HepG2 (cell line): ENCODE measurements at regions not wholly inside any gene's neighbourhood (a gene's known extent, or its start where the extent isn't known, plus 50 kb on each side); places are given as distances from the start of the nearest gene placed in this dataset.

Source experiments
- ATAC-seq: fragments of 200-7000 bp; cut with Tn5 transposase; 3 replicates; pipeline ENCODE4 v1.9.1; 2020; ENCODE audit warnings: mild to moderate bottlenecking, moderate library complexity
- BruUV-seq: library from RNA; stranded (reverse); fragments of 400-500 nt; replicated peaks from 2 replicates; lab custom pipeline; 2021; lab: Mats Ljungman, UMichigan
- CTCF ChIA-PET: fragments of 300-600 bp; formaldehyde crosslinking; extraction: SDS; loops from one replicate; lab custom pipeline; 2021; ENCODE audit warnings: low total read pairs, inconsistent platforms, low intra/inter-chr PET ratio; lab: Yijun Ruan, JAX
- POLR2A ChIA-PET: fragments of 350-600 bp; sonication (Branson Sonifier 250); formaldehyde crosslinking; loops from one replicate; lab custom pipeline; 2020; ENCODE audit warnings: antibody characterized with exemption, inconsistent platforms; lab: Yijun Ruan, JAX
- DNase-seq: peaks from one replicate; pipeline ENCODE4 v3.0.0-alpha.2; 2015; ENCODE audit warnings: low spot score
- FAIRE-seq: peaks from 3 replicates; lab custom pipeline; 2011; peaks lifted over from hg19 to GRCh38; lab: Jason Lieb, UNC
- H2AFZ ChIP-seq: one replicate; pipeline ENCODE4 v1.6.1; 2011; ENCODE audit warnings: low read length, inconsistent platforms
- H3K27ac ChIP-seq: fragments of 300-600 bp; 3 replicates; pipeline ENCODE4 v1.8.0; 2011; ENCODE audit warnings: mixed run types, mild to moderate bottlenecking, mixed read lengths, low read length, inconsistent platforms; ENCODE audit not compliant: insufficient read depth; ENCODE audit errors: extremely low read length
- H3K27me3 ChIP-seq, 2 experiments: fragments of 200-600 bp in 1 of 2; 2 replicates in 1 of 2; 3 replicates in 1 of 2; pipeline versions ENCODE4 v1.6.0 to v1.8.0; 2011; ENCODE audit warnings: low read length in 2 of 2, mild to moderate bottlenecking in 2 of 2, moderate library complexity in 2 of 2, inconsistent platforms in 1 of 2; ENCODE audit not compliant: insufficient read depth in 2 of 2, control insufficient read depth in 1 of 2
- H3K36me3 ChIP-seq, 2 experiments: fragments of 200-600 bp in 1 of 2; replicated peaks in 1 of 2; 2 replicates in 1 of 2; 3 replicates in 1 of 2; pipeline versions ENCODE4 v1.5.1 to v1.8.0; 2011; ENCODE audit warnings: low read length in 2 of 2, inconsistent platforms in 1 of 2; ENCODE audit not compliant: insufficient read depth in 2 of 2, control insufficient read depth in 1 of 2
- H3K4me1 ChIP-seq: 2 replicates; pipeline ENCODE4 v1.5.1; 2012; ENCODE audit warnings: low read length, inconsistent platforms; ENCODE audit not compliant: insufficient read depth
- H3K4me2 ChIP-seq: 2 replicates; pipeline ENCODE4 v1.6.0; 2011; ENCODE audit warnings: low read depth, low read length, inconsistent platforms
- H3K4me3 ChIP-seq, 3 experiments: fragments of 200-600 bp in 1 of 3; sonication (generic), shearing (Covaris generic) in 1 of 3; replicated peaks in 1 of 3; 2 replicates each; pipeline ENCODE4 v1.5.1; 2011 to 2016; ENCODE audit warnings: low read length in 3 of 3, inconsistent platforms in 2 of 3, low read depth in 2 of 3, mild to moderate bottlenecking in 2 of 3, control low read depth in 1 of 3, mixed read lengths in 1 of 3; ENCODE audit not compliant: insufficient read depth in 1 of 3
- H3K79me2 ChIP-seq: one replicate; pipeline ENCODE4 v1.6.1; 2011; ENCODE audit warnings: low read length, inconsistent platforms; ENCODE audit not compliant: insufficient read depth
- H3K9ac ChIP-seq: 2 replicates; pipeline ENCODE4 v1.6.0; 2011; ENCODE audit warnings: mild to moderate bottlenecking, low read depth, low read length, inconsistent platforms; ENCODE audit not compliant: insufficient read depth
- H3K9me3 ChIP-seq: 2 replicates; pipeline ENCODE4 v1.5.1; 2012; ENCODE audit warnings: mild to moderate bottlenecking, low read length
- H4K20me1 ChIP-seq: 2 replicates; pipeline ENCODE4 v1.6.0; 2011; ENCODE audit warnings: inconsistent platforms, mild to moderate bottlenecking, low read length, moderate library complexity; ENCODE audit not compliant: insufficient read depth
- AGO2 ChIP-seq: fragments of 200-400 bp; formaldehyde crosslinking; optimal IDR thresholded peaks from 2 replicates; pipeline ENCODE3; 2017; ENCODE audit warnings: mild to moderate bottlenecking, low read depth, low read length, moderate library complexity
- ASH2L ChIP-seq: fragments of 300-600, 200-600 bp; sonication (generic); IDR thresholded peaks from 2 replicates; pipeline ENCODE4 v1.7.0; 2017; ENCODE audit warnings: low read depth, mild to moderate bottlenecking, moderate library complexity, mixed read lengths, low read length; ENCODE audit not compliant: insufficient read length
- CEBPB ChIP-seq: IDR thresholded peaks from 2 replicates; pipeline ENCODE4 v1.6.1; 2011; ENCODE audit warnings: low read depth, low read length, improper control_type of control experiment, borderline replicate concordance
- ESRRA ChIP-seq: sonication (generic); formaldehyde crosslinking; IDR thresholded peaks from 2 replicates; pipeline ENCODE4 v1.5.1; 2020; ENCODE audit warnings: mild to moderate bottlenecking, low read depth, missing genetic modification reagents
- HDAC6 ChIP-seq: fragments of 200-600 bp; sonication (generic); IDR thresholded peaks from 2 replicates; pipeline ENCODE4 v1.7.0; 2017; ENCODE audit warnings: mild to moderate bottlenecking, antibody characterized with exemption, low read length, low read depth
- ISX ChIP-seq: sonication (generic); formaldehyde crosslinking; conservative IDR thresholded peaks from 2 replicates; pipeline ENCODE4 v1.5.0; 2020; ENCODE audit warnings: missing genetic modification reagents
- MYNN ChIP-seq: sonication (generic); formaldehyde crosslinking; IDR thresholded peaks from 2 replicates; pipeline ENCODE4 v1.4.0; 2020; ENCODE audit warnings: mild to moderate bottlenecking, low read depth, missing genetic modification reagents
- RARA ChIP-seq: IDR thresholded peaks from 2 replicates; pipeline ENCODE4 v1.6.1; 2016; ENCODE audit warnings: missing genetic modification reagents, missing compliant biosample characterization
- ZBTB20 ChIP-seq: sonication (generic); formaldehyde crosslinking; IDR thresholded peaks from 2 replicates; pipeline ENCODE4 v1.8.1; 2023; ENCODE audit warnings: missing genetic modification reagents, low read depth, mild to moderate bottlenecking, borderline replicate concordance
- ZNF281 ChIP-seq: sonication (generic); formaldehyde crosslinking; IDR thresholded peaks from 2 replicates; pipeline ENCODE4 v1.4.0; 2020; ENCODE audit warnings: missing genetic modification reagents, borderline replicate concordance
- ZNF746 ChIP-seq: sonication (generic); formaldehyde crosslinking; IDR thresholded peaks from 2 replicates; pipeline ENCODE4 v1.8.0; 2022; ENCODE audit warnings: mild to moderate bottlenecking, missing genetic modification reagents
- WGBS: methylation state at CpG from one replicate; pipeline ENCODE4 v1.1.6; 2017; ENCODE audit warnings: low lambda C conversion rate; 5-methylcytosine and 5-hydroxymethylcytosine counted together
- in situ Hi-C: cut with HindIII; loops from 2 replicates; pipeline ENCODE4 v1.10.0; 2017; ENCODE audit warnings: low pct_unique_long_range_greater_than_20kb; ENCODE audit not compliant: extremely low pct_ligation_motif_present
- intact Hi-C: fragments of 100-400 bp; cut with micrococcal nuclease; formaldehyde crosslinking; loops from one replicate; pipeline ENCODE4 v1.10.0; 2022; ENCODE audit not compliant: unreplicated experiment
- TF ChIP-seq, protein P1 (sequence below): sonication (generic); formaldehyde crosslinking; conservative IDR thresholded peaks from 2 replicates; pipeline ENCODE4 v1.8.1; 2023; ENCODE audit warnings: missing genetic modification reagents
- TF ChIP-seq, protein P2 (sequence below): sonication (generic); formaldehyde crosslinking; IDR thresholded peaks from 2 replicates; pipeline ENCODE4 v1.5.0; 2020; ENCODE audit warnings: mild to moderate bottlenecking, missing genetic modification reagents, borderline replicate concordance
- TF ChIP-seq, protein P3 (sequence below): sonication (generic); formaldehyde crosslinking; IDR thresholded peaks from 2 replicates; pipeline ENCODE4 v1.4.0; 2020; ENCODE audit warnings: missing genetic modification reagents

GRCh38 chr18:55732227-55733106, 144.5 kb upstream of the TCF4 start:
- Histone ChIP-seq H3K4me2 (no peak overlapping the region), H2AFZ (no peak overlapping the region)
- 0% methylated on average over 2 of the region's 2 CpGs for WGBS
- TF ChIP-seq ASH2L (no peak), ZNF746 (CRISPR knock-in tag) (no peak), CEBPB (no peak), ISX (CRISPR knock-in tag) (no peak), ESRRA (CRISPR knock-in tag) (no peak), MYNN (no peak), ZBTB20 (CRISPR knock-in tag) (no peak), AGO2 (no peak), HDAC6 (no peak), RARA (CRISPR knock-in tag) (no peak), ZNF281 (no peak)
- TF ChIP-seq, protein P1, sequence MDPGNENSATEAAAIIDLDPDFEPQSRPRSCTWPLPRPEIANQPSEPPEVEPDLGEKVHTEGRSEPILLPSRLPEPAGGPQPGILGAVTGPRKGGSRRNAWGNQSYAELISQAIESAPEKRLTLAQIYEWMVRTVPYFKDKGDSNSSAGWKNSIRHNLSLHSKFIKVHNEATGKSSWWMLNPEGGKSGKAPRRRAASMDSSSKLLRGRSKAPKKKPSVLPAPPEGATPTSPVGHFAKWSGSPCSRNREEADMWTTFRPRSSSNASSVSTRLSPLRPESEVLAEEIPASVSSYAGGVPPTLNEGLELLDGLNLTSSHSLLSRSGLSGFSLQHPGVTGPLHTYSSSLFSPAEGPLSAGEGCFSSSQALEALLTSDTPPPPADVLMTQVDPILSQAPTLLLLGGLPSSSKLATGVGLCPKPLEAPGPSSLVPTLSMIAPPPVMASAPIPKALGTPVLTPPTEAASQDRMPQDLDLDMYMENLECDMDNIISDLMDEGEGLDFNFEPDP, result no peak
- TF ChIP-seq, protein P2, sequence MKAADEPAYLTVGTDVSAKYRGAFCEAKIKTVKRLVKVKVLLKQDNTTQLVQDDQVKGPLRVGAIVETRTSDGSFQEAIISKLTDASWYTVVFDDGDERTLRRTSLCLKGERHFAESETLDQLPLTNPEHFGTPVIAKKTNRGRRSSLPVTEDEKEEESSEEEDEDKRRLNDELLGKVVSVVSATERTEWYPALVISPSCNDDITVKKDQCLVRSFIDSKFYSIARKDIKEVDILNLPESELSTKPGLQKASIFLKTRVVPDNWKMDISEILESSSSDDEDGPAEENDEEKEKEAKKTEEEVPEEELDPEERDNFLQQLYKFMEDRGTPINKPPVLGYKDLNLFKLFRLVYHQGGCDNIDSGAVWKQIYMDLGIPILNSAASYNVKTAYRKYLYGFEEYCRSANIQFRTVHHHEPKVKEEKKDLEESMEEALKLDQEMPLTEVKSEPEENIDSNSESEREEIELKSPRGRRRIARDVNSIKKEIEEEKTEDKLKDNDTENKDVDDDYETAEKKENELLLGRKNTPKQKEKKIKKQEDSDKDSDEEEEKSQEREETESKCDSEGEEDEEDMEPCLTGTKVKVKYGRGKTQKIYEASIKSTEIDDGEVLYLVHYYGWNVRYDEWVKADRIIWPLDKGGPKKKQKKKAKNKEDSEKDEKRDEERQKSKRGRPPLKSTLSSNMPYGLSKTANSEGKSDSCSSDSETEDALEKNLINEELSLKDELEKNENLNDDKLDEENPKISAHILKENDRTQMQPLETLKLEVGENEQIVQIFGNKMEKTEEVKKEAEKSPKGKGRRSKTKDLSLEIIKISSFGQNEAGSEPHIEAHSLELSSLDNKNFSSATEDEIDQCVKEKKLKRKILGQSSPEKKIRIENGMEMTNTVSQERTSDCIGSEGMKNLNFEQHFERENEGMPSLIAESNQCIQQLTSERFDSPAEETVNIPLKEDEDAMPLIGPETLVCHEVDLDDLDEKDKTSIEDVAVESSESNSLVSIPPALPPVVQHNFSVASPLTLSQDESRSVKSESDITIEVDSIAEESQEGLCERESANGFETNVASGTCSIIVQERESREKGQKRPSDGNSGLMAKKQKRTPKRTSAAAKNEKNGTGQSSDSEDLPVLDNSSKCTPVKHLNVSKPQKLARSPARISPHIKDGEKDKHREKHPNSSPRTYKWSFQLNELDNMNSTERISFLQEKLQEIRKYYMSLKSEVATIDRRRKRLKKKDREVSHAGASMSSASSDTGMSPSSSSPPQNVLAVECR (CRISPR knock-in tag), result no peak
- TF ChIP-seq, protein P3, sequence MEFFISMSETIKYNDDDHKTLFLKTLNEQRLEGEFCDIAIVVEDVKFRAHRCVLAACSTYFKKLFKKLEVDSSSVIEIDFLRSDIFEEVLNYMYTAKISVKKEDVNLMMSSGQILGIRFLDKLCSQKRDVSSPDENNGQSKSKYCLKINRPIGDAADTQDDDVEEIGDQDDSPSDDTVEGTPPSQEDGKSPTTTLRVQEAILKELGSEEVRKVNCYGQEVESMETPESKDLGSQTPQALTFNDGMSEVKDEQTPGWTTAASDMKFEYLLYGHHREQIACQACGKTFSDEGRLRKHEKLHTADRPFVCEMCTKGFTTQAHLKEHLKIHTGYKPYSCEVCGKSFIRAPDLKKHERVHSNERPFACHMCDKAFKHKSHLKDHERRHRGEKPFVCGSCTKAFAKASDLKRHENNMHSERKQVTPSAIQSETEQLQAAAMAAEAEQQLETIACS, result no peak

More at GRCh38 chr18:55732227-55733106, 144.5 kb upstream of the TCF4 start:
- intact Hi-C loops, result no loop called here
- H3K27me3 ChIP-seq, result no peaks in the 10 kb centered on the region
- ATAC-seq (no peak), FAIRE-seq (no peak), DNase-seq (no peak)
- no peak overlapping the region for H3K27ac ChIP-seq
- H3K4me1 ChIP-seq, result no peaks in the 10 kb centered on the region
- BruUV-seq, result no TSS peak
- peaks cover 55% of the 10 kb centered on the region for H3K9me3 ChIP-seq
- in situ Hi-C loops, result no loop called here
- no peak overlapping the region for H3K4me3 ChIP-seq
- no peaks in the 10 kb centered on the region for H3K36me3 ChIP-seq
- H3K79me2 ChIP-seq, result no peaks in the 10 kb centered on the region
- no peaks in the 10 kb centered on the region for H4K20me1 ChIP-seq
- ChIA-PET POLR2A (no interaction called here), CTCF (no interaction called here)
- H3K9ac ChIP-seq, result no peak overlapping the region
